ENCODE measurements at regions not wholly inside any gene's neighbourhood (a gene's known extent, or its start where the extent isn't known, plus 50 kb on each side); places are given as distances from the start of the nearest gene placed in this dataset.
A peak's percentile ranks its signal among the peaks of the same experiment; 100 is the strongest.

GRCh38 chr2:125512313-125512712, 1143.6 kb upstream of the GYPC start:
- no peak for DNase-seq (ENCODE audit: low read depth)
- TF ChIP-seq, protein P1, sequence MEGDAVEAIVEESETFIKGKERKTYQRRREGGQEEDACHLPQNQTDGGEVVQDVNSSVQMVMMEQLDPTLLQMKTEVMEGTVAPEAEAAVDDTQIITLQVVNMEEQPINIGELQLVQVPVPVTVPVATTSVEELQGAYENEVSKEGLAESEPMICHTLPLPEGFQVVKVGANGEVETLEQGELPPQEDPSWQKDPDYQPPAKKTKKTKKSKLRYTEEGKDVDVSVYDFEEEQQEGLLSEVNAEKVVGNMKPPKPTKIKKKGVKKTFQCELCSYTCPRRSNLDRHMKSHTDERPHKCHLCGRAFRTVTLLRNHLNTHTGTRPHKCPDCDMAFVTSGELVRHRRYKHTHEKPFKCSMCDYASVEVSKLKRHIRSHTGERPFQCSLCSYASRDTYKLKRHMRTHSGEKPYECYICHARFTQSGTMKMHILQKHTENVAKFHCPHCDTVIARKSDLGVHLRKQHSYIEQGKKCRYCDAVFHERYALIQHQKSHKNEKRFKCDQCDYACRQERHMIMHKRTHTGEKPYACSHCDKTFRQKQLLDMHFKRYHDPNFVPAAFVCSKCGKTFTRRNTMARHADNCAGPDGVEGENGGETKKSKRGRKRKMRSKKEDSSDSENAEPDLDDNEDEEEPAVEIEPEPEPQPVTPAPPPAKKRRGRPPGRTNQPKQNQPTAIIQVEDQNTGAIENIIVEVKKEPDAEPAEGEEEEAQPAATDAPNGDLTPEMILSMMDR (IDR thresholded peaks at IDR 0.05; ENCODE audit: insufficient read depth, low read depth, low read length, missing control alignments) = no peak

GRCh38 chr2:125516496-125517109, 1139.4 kb upstream of the GYPC start:
- no peak overlapping the region for H3K4me3 ChIP-seq (ENCODE audit: low read depth, low read length)
- peak; percentile 51 for DNase-seq (ENCODE audit: low read depth)
- TF ChIP-seq, protein P1 (IDR thresholded peaks at IDR 0.05; ENCODE audit: insufficient read depth, low read depth, low read length, missing control alignments) = peak; percentile 45

More at GRCh38 chr2:125512313-125512712, 1143.6 kb upstream of the GYPC start:
- H3K4me3 ChIP-seq (ENCODE audit: low read depth, low read length) = no peak overlapping the region

DNA sequence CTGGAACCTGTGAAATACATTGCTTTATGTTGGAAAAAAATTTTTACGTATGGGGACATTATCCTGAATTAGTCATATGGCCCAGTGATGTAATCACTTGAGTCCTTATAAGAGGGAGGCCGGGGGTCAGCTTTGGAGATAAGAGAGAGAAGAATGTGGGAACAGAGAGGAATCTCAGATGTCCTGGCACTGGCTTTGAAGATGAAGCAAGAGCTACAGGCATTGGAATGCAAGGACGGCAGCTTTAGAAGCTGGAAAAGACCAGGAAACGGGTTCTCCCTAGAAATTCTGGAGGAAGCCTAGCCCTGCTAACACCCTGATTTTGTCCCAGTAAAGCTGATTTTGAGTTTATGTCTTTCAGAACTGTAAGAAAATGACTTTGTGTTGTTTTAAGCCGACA, 1129.9 kb upstream of the GYPC start:
- no peak for DNase-seq (ENCODE audit: low read depth)
- TF ChIP-seq, protein P1 (IDR thresholded peaks at IDR 0.05; ENCODE audit: insufficient read depth, low read depth, low read length, missing control alignments) = no peak
- H3K4me3 ChIP-seq (ENCODE audit: low read depth, low read length) = no peak overlapping the region

- TF ChIP-seq, protein P1 (IDR thresholded peaks at IDR 0.05; ENCODE audit: insufficient read depth, low read depth, low read length, missing control alignments) = no peak
- no peak overlapping the region for H3K4me3 ChIP-seq (ENCODE audit: low read depth, low read length)
- no peak for DNase-seq (ENCODE audit: low read depth)
Observed at GRCh38 chr2:125535089-125535488, 1120.9 kb upstream of the GYPC start.

DNA sequence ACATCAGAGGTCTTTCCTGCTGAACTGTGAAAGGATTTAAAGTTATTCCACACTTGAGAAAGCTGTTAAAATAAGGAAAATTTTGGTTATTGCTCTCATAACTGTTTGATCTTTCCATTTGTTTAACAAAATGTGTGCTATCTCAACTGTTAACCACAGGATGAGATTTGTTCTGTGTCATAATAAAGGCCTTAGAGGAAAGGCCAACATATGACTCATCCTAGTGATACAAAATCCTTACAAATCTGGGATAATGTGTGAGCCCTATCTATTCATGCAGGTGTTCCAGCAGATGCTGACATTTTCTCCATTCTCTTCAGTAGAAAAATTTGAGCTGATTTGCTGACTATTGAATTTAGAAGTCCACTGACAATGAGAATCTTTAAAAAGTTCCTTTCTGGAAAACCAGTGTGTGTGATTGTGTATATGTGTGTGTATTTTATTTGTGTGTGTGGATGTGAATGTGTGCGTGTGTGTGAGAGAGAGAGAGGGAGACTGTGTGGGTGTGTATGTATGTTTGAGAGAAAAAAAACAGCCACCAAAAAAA, 1111.9 kb upstream of the GYPC start:
- no peak for DNase-seq (ENCODE audit: low read depth)
- TF ChIP-seq, protein P1 (IDR thresholded peaks at IDR 0.05; ENCODE audit: insufficient read depth, low read depth, low read length, missing control alignments) = no peak
- no peak overlapping the region for H3K4me3 ChIP-seq (ENCODE audit: low read depth, low read length)

DNA sequence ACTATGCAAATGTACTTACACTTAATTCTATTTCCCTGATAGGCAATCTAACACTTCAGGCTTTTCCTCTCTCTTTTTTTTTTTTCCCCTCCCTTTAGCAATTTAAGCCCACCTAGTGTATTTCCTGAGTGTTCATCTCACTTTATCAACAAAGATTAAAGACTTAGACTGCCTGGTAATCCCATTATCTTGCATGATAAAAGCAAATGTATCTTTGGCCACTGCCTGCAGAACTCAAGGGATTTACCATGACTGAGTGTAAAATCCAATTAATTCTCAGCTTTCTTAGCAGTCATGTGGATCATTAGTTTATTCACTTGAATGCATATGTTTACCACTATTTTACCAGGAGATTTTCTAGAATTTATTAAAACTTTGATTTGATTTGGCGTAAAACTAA, 1102.2 kb upstream of the GYPC start:
- TF ChIP-seq, protein P1 (IDR thresholded peaks at IDR 0.05; ENCODE audit: insufficient read depth, low read depth, low read length, missing control alignments) = no peak
- DNase-seq (ENCODE audit: low read depth) = no peak
- H3K4me3 ChIP-seq (ENCODE audit: low read depth, low read length) = no peak overlapping the region

DNA sequence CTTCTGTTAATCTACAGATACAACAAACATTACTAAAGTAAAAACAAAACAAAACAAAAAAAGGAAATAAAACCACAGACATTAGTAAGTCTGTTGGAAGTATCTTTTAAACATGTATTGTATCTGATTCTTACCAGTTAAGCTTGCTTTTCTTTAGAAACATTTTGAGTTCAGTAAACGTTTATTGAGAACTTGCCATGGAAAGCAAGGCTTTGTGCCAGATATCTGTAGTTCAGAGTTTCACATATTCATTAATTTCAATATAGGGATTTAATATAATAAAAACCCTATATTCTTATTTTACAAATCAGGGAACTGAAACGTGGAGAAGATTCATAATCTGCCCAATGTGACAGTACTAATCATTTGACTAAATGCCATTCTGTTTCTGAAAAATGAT, 1101.0 kb upstream of the GYPC start:
- TF ChIP-seq, protein P1 (IDR thresholded peaks at IDR 0.05; ENCODE audit: insufficient read depth, low read depth, low read length, missing control alignments) = no peak
- no peak for DNase-seq (ENCODE audit: low read depth)
- no peak overlapping the region for H3K4me3 ChIP-seq (ENCODE audit: low read depth, low read length)

Data from GM12865 (cell line).